ENCODE measurements at regions not wholly inside any gene's neighbourhood (a gene's known extent, or its start where the extent isn't known, plus 50 kb on each side); places are given as distances from the start of the nearest gene placed in this dataset.
A peak's percentile ranks its signal among the peaks of the same experiment; 100 is the strongest.
"Not testable (repeated sequence)": the region's sequence is repeated elsewhere in the genome, so short reads cannot be mapped to it uniquely, and the experiment has no call there.

GRCh38 chr1:9442278-9442846 lies 96.9 kb upstream of the SLC25A33 start:
- DNase-seq: no peak

- DNase-seq: no peak
Measured at GRCh38 chr1:9442986-9443385, 96.3 kb upstream of the SLC25A33 start.

- no peak for DNase-seq
Measured at GRCh38 chr1:9443913-9444445, 95.3 kb upstream of the SLC25A33 start.

GRCh38 chr1:9444532-9444931 lies 94.7 kb upstream of the SLC25A33 start:
- no peak for DNase-seq

- DNase-seq: not testable (repeated sequence)
Measured at GRCh38 chr1:9445081-9445480, 94.2 kb upstream of the SLC25A33 start.

GRCh38 chr1:9447215-9447960 lies 91.9 kb upstream of the SLC25A33 start:
- DNase-seq: no peak

GRCh38 chr1:9448132-9449109 lies 90.8 kb upstream of the SLC25A33 start:
- no peak for DNase-seq

- no peak for DNase-seq
Measured at GRCh38 chr1:9449110-9449627, 90.1 kb upstream of the SLC25A33 start.

GRCh38 chr1:9449976-9450696 lies 89.1 kb upstream of the SLC25A33 start:
- no peak for DNase-seq

- DNase-seq: no peak
Measured at GRCh38 chr1:9451081-9451480, 88.2 kb upstream of the SLC25A33 start.

GRCh38 chr1:9452516-9453140 lies 86.6 kb upstream of the SLC25A33 start:
- DNase-seq: no peak

- DNase-seq: no peak
Measured at GRCh38 chr1:9453375-9453774, 85.9 kb upstream of the SLC25A33 start.

- no peak for DNase-seq
Measured at GRCh38 chr1:9453779-9454418, 85.4 kb upstream of the SLC25A33 start.

- DNase-seq: no peak
Measured at GRCh38 chr1:9454494-9455066, 84.7 kb upstream of the SLC25A33 start.

GRCh38 chr1:9455487-9456234 lies 83.6 kb upstream of the SLC25A33 start:
- DNase-seq: peak; percentile 50

GRCh38 chr1:9456833-9457232 lies 82.4 kb upstream of the SLC25A33 start:
- DNase-seq: no peak

- DNase-seq: no peak
Measured at GRCh38 chr1:9459816-9460407, 79.4 kb upstream of the SLC25A33 start.

GRCh38 chr1:9465640-9466039 lies 73.6 kb upstream of the SLC25A33 start:
- no peak for DNase-seq
